Lower leg skin (tissue), 3 donors: ENCODE measurements at regions not wholly inside any gene's neighbourhood (a gene's known extent, or its start where the extent isn't known, plus 50 kb on each side); places are given as distances from the start of the nearest gene placed in this dataset.

ENCODE experiments used
- POLR2A ChIP-seq, 2 donors: fragments of 450-650 bp; IDR thresholded peaks; one replicate each; pipeline ENCODE4 v1.6.1; 2016 to 2017; ENCODE audit warnings: antibody characterized with exemption in 2 of 2, mild to moderate bottlenecking in 1 of 2, moderate library complexity in 1 of 2
- TF ChIP-seq, protein P1 (sequence below), 3 donors: fragments of 450-650 bp; IDR thresholded peaks; one replicate each; pipeline ENCODE4 v1.5.1; 2016; ENCODE audit warnings: antibody characterized with exemption in 3 of 3, mild to moderate bottlenecking in 3 of 3, moderate library complexity in 2 of 3

DNA sequence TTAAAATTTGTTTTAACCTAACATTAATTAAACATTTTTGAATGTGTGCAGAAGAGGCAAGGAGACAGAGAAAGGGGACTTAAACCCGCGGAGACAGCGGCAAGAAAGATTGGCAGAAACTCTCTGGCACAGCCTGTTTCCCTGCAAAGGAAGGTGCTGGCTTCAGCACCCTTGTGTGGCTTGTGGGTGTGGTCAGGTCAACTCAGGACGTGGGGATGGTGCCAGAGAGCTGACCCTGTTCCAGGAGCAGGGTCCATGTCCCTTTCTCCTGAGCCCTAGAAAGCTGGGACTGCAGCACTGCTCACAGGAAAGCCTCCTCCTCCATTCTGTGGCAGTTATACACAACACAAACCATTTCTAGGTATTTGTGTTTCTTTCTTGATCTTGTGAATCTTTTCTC lies 176.2 kb upstream of the ST6GAL2 start:
- TF ChIP-seq, protein P1, sequence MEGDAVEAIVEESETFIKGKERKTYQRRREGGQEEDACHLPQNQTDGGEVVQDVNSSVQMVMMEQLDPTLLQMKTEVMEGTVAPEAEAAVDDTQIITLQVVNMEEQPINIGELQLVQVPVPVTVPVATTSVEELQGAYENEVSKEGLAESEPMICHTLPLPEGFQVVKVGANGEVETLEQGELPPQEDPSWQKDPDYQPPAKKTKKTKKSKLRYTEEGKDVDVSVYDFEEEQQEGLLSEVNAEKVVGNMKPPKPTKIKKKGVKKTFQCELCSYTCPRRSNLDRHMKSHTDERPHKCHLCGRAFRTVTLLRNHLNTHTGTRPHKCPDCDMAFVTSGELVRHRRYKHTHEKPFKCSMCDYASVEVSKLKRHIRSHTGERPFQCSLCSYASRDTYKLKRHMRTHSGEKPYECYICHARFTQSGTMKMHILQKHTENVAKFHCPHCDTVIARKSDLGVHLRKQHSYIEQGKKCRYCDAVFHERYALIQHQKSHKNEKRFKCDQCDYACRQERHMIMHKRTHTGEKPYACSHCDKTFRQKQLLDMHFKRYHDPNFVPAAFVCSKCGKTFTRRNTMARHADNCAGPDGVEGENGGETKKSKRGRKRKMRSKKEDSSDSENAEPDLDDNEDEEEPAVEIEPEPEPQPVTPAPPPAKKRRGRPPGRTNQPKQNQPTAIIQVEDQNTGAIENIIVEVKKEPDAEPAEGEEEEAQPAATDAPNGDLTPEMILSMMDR (IDR thresholded peaks at IDR 0.05): no peak
- TF ChIP-seq POLR2A (IDR thresholded peaks at IDR 0.05): no peak
